SK-N-MC (cell line): ENCODE measurements at regions not wholly inside any gene's neighbourhood (a gene's known extent, or its start where the extent isn't known, plus 50 kb on each side); places are given as distances from the start of the nearest gene placed in this dataset.

Experiments
- EZH2 ChIP-seq: fragments of 200-600 bp; sonication (generic); IDR thresholded peaks from one replicate; pipeline ENCODE4 v1.6.1; 2017; ENCODE audit warnings: antibody characterized with exemption
- POLR2AphosphoS5 ChIP-seq: IDR thresholded peaks from 2 replicates; pipeline ENCODE4 v1.6.1; 2012; ENCODE audit warnings: mild to moderate bottlenecking, low read depth, low read length, borderline replicate concordance

DNA sequence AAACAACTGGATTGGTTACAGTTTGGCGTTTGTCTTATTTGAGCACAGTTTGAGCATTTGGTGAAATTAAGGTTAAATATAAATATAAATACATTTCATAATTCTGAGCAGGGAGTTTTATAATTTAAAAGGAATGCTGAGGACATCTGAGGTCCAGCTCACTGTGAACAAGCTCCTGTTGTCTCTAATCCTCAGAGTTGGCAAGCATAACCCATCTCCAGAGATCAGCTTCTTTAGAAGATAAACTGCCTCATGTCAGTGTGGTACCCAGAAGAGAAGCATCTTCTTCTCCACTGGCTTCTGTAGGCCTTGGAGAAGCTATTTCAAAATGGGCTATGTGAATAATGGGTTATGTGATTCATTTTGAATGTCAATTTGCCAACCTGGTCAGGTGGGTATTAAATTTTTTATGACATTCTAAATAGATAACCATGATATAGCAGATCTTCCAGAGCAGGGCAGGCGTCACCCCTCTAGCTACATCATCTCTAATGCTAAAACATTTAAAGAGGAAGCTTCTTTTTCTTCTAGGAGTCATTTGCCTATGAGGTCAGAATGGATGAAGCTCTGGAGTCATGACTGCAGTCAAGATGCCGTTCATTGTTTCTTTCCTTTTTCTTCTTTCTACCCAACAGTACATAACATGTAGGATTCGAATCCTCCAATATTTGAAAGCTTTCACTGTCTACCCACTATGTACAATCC, 324.0 kb downstream of the RNF144A start:
- TF ChIP-seq EZH2: no peak
- TF ChIP-seq POLR2AphosphoS5: no peak
